ENCODE measurements at regions not wholly inside any gene's neighbourhood (a gene's known extent, or its start where the extent isn't known, plus 50 kb on each side); places are given as distances from the start of the nearest gene placed in this dataset.
"Not testable (repeated sequence)": the region's sequence is repeated elsewhere in the genome, so short reads cannot be mapped to it uniquely, and the experiment has no call there.

DNA sequence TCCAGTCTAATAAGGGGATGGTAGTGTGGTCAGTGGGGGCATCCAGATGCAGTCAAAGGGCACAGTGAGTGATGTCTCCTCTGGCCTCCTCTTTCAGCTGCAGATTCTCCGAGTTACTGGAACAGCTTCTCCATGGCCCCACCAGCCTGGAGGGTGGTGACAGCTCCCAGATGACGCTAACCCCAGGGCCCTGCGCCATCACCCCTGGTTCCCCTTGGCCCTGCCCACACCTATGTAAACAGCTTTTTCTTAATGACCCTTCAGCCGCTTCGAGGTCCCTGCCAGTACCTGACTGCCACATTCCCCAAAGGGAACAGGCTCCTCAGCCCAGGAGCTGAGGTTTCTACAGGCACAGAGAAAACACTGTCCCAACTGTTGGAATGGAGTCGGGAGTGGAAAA lies 235.0 kb downstream of the POTED start:
- not testable (repeated sequence) for H2BK120ac ChIP-seq (ENCODE audit: low read depth, low read length, poor library complexity, severe bottlenecking); H3K79me1 ChIP-seq (ENCODE audit: insufficient read depth, low read depth, low read length, poor library complexity, severe bottlenecking); H3K27me3 Mint-ChIP-seq (ENCODE audit: low read depth); H3K4ac ChIP-seq (ENCODE audit: low read depth, low read length); H3K4me3 Mint-ChIP-seq; H2BK5ac ChIP-seq (ENCODE audit: insufficient read length, low read length); H3K23ac ChIP-seq (ENCODE audit: insufficient read length, low read depth, low read length); H4K20me1 ChIP-seq (ENCODE audit: control insufficient read depth, insufficient read depth, insufficient read length); H2AK5ac ChIP-seq (ENCODE audit: insufficient read length, low read length); H3K79me2 ChIP-seq (ENCODE audit: insufficient read depth, low read length); H3K23me2 ChIP-seq (ENCODE audit: insufficient read length, low read depth, low read length, poor library complexity, severe bottlenecking); H3K18ac ChIP-seq (ENCODE audit: insufficient read length, low read depth, low read length); H2BK15ac ChIP-seq (ENCODE audit: low read depth, low read length); H3K27ac ChIP-seq (ENCODE audit: insufficient read length, low read depth, low read length); DNase-seq; H3K4me2 ChIP-seq (ENCODE audit: insufficient read depth, insufficient read length, low read length); H3K4me1 ChIP-seq (ENCODE audit: insufficient read depth, low read length); H2BK12ac ChIP-seq (ENCODE audit: insufficient read length, low read depth, low read length); H3T11ph ChIP-seq (ENCODE audit: low read length); H4K5ac ChIP-seq (ENCODE audit: insufficient read length, low read depth, low read length); H4K91ac ChIP-seq (ENCODE audit: insufficient read length, low read depth, low read length); H3K27ac Mint-ChIP-seq; H2AFZ ChIP-seq (ENCODE audit: low read length); H3K9ac ChIP-seq (ENCODE audit: extremely low read depth, insufficient read length, low read length); H2BK20ac ChIP-seq (ENCODE audit: low read depth, low read length, poor library complexity, severe bottlenecking); H3K27me3 ChIP-seq (ENCODE audit: insufficient read depth, low read length); H3K4me1 Mint-ChIP-seq; H3K14ac ChIP-seq (ENCODE audit: insufficient read depth, low read length); H4K8ac ChIP-seq (replicated peaks; ENCODE audit: insufficient read length, low read depth, low read length); H3K56ac ChIP-seq (ENCODE audit: insufficient read length, low read depth, low read length)
- WGBS (ENCODE audit: extremely low coverage, insufficient read length, low lambda C conversion rate): no CpG with 5 or more reads among the region's 6 CpGs
- Mint-ChIP-seq H3K9me3 (peaks cover 72 to 79% of the 10 kb centered on the region in 2 experiments), H3K36me3 (ENCODE audit: insufficient read depth in 1 of 3, low read depth in 3 of 3) (peaks cover 7 to 17% (median 15%) of the 10 kb centered on the region in 3 experiments; a peak in 6 of 7 replicates)
- peaks cover 48% of the 10 kb centered on the region for H3K9me3 ChIP-seq (ENCODE audit: control insufficient read depth, low read depth, low read length)

DNA sequence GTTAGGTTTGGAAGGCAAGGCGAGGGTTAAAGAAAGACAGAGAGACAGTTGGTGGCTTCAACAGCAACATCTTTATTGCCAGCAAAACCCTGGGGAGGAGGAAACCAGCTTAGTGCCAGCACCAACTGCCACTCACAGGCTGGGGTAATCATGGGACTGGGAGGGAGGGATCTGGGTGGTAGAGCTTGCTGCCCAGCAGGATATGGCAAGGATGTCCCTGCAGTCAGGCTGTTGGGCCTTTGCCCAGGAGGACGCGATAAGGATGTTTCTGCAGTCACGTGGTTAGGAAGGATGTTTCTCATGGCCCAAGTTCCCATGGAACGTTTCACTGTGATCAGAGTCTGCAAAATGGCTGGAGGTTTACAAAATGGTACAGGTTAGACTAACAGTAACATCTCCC lies 233.5 kb downstream of the POTED start:
- not testable (repeated sequence) for H3K4me3 Mint-ChIP-seq; H3K27me3 Mint-ChIP-seq (ENCODE audit: low read depth); H3K79me2 ChIP-seq (ENCODE audit: insufficient read depth, low read length); H3K14ac ChIP-seq (ENCODE audit: insufficient read depth, low read length); H3K27ac Mint-ChIP-seq; H3K23me2 ChIP-seq (ENCODE audit: insufficient read length, low read depth, low read length, poor library complexity, severe bottlenecking); H3K79me1 ChIP-seq (ENCODE audit: insufficient read depth, low read depth, low read length, poor library complexity, severe bottlenecking); H3K27me3 ChIP-seq (ENCODE audit: insufficient read depth, low read length); H2AK5ac ChIP-seq (ENCODE audit: insufficient read length, low read length); H2BK15ac ChIP-seq (ENCODE audit: low read depth, low read length); H3K23ac ChIP-seq (ENCODE audit: insufficient read length, low read depth, low read length); H2BK12ac ChIP-seq (ENCODE audit: insufficient read length, low read depth, low read length); H2BK120ac ChIP-seq (ENCODE audit: low read depth, low read length, poor library complexity, severe bottlenecking); H2AFZ ChIP-seq (ENCODE audit: low read length); H3K56ac ChIP-seq (ENCODE audit: insufficient read length, low read depth, low read length); H3K9ac ChIP-seq (ENCODE audit: extremely low read depth, insufficient read length, low read length); H2BK20ac ChIP-seq (ENCODE audit: low read depth, low read length, poor library complexity, severe bottlenecking); H3K4ac ChIP-seq (ENCODE audit: low read depth, low read length); H3K4me1 Mint-ChIP-seq; H4K8ac ChIP-seq (replicated peaks; ENCODE audit: insufficient read length, low read depth, low read length); H3K18ac ChIP-seq (ENCODE audit: insufficient read length, low read depth, low read length); DNase-seq; H4K20me1 ChIP-seq (ENCODE audit: control insufficient read depth, insufficient read depth, insufficient read length); H2BK5ac ChIP-seq (ENCODE audit: insufficient read length, low read length); H4K5ac ChIP-seq (ENCODE audit: insufficient read length, low read depth, low read length); H3K27ac ChIP-seq (ENCODE audit: insufficient read length, low read depth, low read length); H4K91ac ChIP-seq (ENCODE audit: insufficient read length, low read depth, low read length); H3K4me1 ChIP-seq (ENCODE audit: insufficient read depth, low read length); H3T11ph ChIP-seq (ENCODE audit: low read length); H3K4me2 ChIP-seq (ENCODE audit: insufficient read depth, insufficient read length, low read length)
- no CpG with 5 or more reads among the region's 5 CpGs for WGBS (ENCODE audit: extremely low coverage, insufficient read length, low lambda C conversion rate)
- Mint-ChIP-seq H3K9me3 (peaks cover 72 to 80% of the 10 kb centered on the region in 2 experiments), H3K36me3 (ENCODE audit: insufficient read depth in 1 of 3, low read depth in 3 of 3) (peaks cover 7 to 15% (median 13%) of the 10 kb centered on the region in 3 experiments; a peak in 6 of 7 replicates)
- peaks cover 35% of the 10 kb centered on the region for H3K9me3 ChIP-seq (ENCODE audit: control insufficient read depth, low read depth, low read length)

All from H9 (cell line).